Caco-2 (cell line): ENCODE measurements at regions not wholly inside any gene's neighbourhood (a gene's known extent, or its start where the extent isn't known, plus 50 kb on each side); places are given as distances from the start of the nearest gene placed in this dataset.

ENCODE experiments used
- BruUV-seq: library from RNA; stranded (reverse); fragments of 400-500 nt; replicated peaks from 2 replicates; lab custom pipeline; 2021; lab: Mats Ljungman, UMichigan
- CTCF ChIA-PET: fragments of 300-600 bp; sonication (Branson Sonifier 250); formaldehyde crosslinking; loops from one replicate; lab custom pipeline; 2022; ENCODE audit warnings: antibody characterized with exemption; lab: Charles Lee
- POLR2A ChIA-PET: fragments of 300-600 bp; sonication (Branson Sonifier 250); formaldehyde crosslinking; loops from one replicate; lab custom pipeline; 2022; ENCODE audit warnings: antibody characterized with exemption; lab: Charles Lee
- DNase-seq, 2 experiments: peaks; one replicate each; pipeline versions ENCODE4 v3.0.0 to v3.0.0-alpha.2; 2020 to 2022
- H3K27me3 ChIP-seq: replicated peaks from 2 replicates; pipeline ENCODE4 v1.6.0; 2011; ENCODE audit warnings: low read length; ENCODE audit not compliant: control insufficient read depth, insufficient read depth
- H3K36me3 ChIP-seq: 2 replicates; pipeline ENCODE4 v1.5.1; 2011; ENCODE audit warnings: low read length; ENCODE audit not compliant: control insufficient read depth, insufficient read depth
- H3K4me1 ChIP-seq: fragments of 250-450 bp; sonication (Bioruptor Pico); 2 replicates; pipeline ENCODE4 v1.5.1; 2020; ENCODE audit warnings: mild to moderate bottlenecking
- H3K4me3 ChIP-seq: 2 replicates; pipeline ENCODE4 v1.5.1; 2011; ENCODE audit warnings: low read depth, mild to moderate bottlenecking, control low read depth, low read length
- H3K9me3 ChIP-seq: fragments of 250-450 bp; sonication (Bioruptor Pico); 2 replicates; pipeline ENCODE4 v1.5.1; 2020; ENCODE audit warnings: mild to moderate bottlenecking, moderate library complexity
- H3K27ac Mint-ChIP-seq: one replicate; pipeline ENCODE4 v1.8.0; 2022; ENCODE audit warnings: mixed read lengths; ENCODE audit not compliant: unreplicated experiment
- H3K27me3 Mint-ChIP-seq: one replicate; pipeline ENCODE4 v1.8.0; 2022; ENCODE audit warnings: mixed read lengths; ENCODE audit not compliant: insufficient read depth, unreplicated experiment
- H3K36me3 Mint-ChIP-seq: one replicate; pipeline ENCODE4 v1.8.0; 2022; ENCODE audit warnings: mild to moderate bottlenecking, mixed read lengths; ENCODE audit not compliant: insufficient read depth, unreplicated experiment
- H3K4me1 Mint-ChIP-seq: one replicate; pipeline ENCODE4 v1.8.0; 2022; ENCODE audit warnings: low read depth, mixed read lengths; ENCODE audit not compliant: unreplicated experiment
- H3K4me3 Mint-ChIP-seq: one replicate; pipeline ENCODE4 v1.8.0; 2022; ENCODE audit warnings: mild to moderate bottlenecking, moderate library complexity, mixed read lengths; ENCODE audit not compliant: unreplicated experiment
- H3K9me3 Mint-ChIP-seq: one replicate; pipeline ENCODE4 v1.8.0; 2022; ENCODE audit warnings: mixed read lengths; ENCODE audit not compliant: unreplicated experiment
- intact Hi-C: fragments of 100-400 bp; cut with micrococcal nuclease; formaldehyde crosslinking; loops from one replicate; pipeline ENCODE4 v1.10.0; 2022; ENCODE audit not compliant: unreplicated experiment
- TF ChIP-seq, protein P1 (sequence below), 2 experiments: fragments of 200-600 bp in 1 of 2; IDR thresholded peaks; 1 replicate in 1 of 2; 2 replicates in 1 of 2; pipeline versions ENCODE4 v1.5.1 to v1.8.0; 2011 to 2022; ENCODE audit warnings: antibody characterized with exemption in 1 of 2, control low read depth in 1 of 2, inconsistent platforms in 1 of 2, low read depth in 1 of 2, low read length in 1 of 2, mild to moderate bottlenecking in 1 of 2, moderate library complexity in 1 of 2; ENCODE audit not compliant: insufficient read depth in 1 of 2, severe bottlenecking in 1 of 2, unreplicated experiment in 1 of 2

DNA sequence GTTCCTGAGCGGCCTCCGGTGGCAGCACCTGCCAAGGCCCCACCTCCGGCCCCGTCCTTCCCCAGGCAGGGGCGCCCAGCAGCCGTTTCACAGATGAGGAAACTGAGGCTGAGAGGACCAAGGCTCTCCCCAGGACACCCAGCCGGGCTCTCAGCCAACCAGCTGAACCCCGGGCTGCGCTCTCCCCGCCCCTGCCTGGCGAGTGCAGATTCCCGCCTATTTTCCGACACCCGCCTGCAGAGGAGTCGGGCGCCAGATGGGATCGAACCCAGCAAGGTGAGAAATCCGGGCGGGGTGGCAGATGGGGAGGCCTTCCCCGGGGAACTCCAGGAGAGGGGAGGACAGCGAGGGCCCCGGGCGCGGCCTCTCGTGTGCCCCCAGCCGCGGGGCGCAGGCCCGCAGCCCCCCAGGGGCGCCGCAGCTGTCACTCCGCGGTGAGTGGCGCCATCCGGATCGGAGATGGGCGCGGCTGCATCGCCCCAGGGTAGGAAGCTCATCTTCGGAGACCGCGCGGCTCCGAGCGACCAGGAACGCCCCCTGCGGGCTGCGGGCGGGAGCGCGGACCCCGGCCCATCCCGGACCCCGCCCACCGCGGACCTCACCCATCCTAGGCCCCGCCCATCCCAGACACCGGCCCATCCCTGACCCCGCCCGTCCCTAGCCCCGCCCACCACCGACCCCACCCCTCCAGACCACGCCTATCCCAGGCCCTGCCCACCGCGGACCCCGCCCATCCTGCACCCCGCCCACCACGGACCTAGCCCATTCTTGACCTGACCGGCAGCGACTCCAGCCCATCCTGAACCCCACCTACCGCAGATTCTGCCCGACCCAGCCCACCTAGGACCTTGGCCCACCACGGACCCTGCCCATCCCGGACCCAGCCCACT, 90.3 kb downstream of the MICALL2 start:
- Mint-ChIP-seq H3K27ac (no peak overlapping the region), H3K36me3 (no peaks in the 10 kb centered on the region), H3K27me3 (no peaks in the 10 kb centered on the region), H3K4me1 (no peaks in the 10 kb centered on the region), H3K4me3 (no peak overlapping the region), H3K9me3 (no peaks in the 10 kb centered on the region)
- Histone ChIP-seq H3K27me3 (no peaks in the 10 kb centered on the region), H3K4me1 (peaks cover 10% of the 10 kb centered on the region), H3K9me3 (no peaks in the 10 kb centered on the region), H3K36me3 (no peaks in the 10 kb centered on the region), H3K4me3 (no peak overlapping the region)
- intact Hi-C loops: no loop called here
- peak in 1 of 2 experiments; percentile 56 for DNase-seq
- CTCF ChIA-PET: interaction anchor here (0.6 to 0.7 kb wide), 3 partner anchors 20 to 303 kb away, joined by 3 to 5 read pairs (median 3); no protein-coding TSS in a partner anchor
- BruUV-seq: no TSS peak
- TF ChIP-seq, protein P1, sequence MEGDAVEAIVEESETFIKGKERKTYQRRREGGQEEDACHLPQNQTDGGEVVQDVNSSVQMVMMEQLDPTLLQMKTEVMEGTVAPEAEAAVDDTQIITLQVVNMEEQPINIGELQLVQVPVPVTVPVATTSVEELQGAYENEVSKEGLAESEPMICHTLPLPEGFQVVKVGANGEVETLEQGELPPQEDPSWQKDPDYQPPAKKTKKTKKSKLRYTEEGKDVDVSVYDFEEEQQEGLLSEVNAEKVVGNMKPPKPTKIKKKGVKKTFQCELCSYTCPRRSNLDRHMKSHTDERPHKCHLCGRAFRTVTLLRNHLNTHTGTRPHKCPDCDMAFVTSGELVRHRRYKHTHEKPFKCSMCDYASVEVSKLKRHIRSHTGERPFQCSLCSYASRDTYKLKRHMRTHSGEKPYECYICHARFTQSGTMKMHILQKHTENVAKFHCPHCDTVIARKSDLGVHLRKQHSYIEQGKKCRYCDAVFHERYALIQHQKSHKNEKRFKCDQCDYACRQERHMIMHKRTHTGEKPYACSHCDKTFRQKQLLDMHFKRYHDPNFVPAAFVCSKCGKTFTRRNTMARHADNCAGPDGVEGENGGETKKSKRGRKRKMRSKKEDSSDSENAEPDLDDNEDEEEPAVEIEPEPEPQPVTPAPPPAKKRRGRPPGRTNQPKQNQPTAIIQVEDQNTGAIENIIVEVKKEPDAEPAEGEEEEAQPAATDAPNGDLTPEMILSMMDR (IDR thresholded peaks at IDR 0.05; ENCODE audit: insufficient read depth in 1 of 2, low read depth in 1 of 2, low read length in 1 of 2, severe bottlenecking in 1 of 2, unreplicated experiment in 1 of 2): peak in 1 of 2 experiments; percentile 47
- POLR2A ChIA-PET: interaction anchor here (0.6 kb wide), 1 partner anchor 1007 kb away, joined by 5 read pairs; no protein-coding TSS in a partner anchor

DNA sequence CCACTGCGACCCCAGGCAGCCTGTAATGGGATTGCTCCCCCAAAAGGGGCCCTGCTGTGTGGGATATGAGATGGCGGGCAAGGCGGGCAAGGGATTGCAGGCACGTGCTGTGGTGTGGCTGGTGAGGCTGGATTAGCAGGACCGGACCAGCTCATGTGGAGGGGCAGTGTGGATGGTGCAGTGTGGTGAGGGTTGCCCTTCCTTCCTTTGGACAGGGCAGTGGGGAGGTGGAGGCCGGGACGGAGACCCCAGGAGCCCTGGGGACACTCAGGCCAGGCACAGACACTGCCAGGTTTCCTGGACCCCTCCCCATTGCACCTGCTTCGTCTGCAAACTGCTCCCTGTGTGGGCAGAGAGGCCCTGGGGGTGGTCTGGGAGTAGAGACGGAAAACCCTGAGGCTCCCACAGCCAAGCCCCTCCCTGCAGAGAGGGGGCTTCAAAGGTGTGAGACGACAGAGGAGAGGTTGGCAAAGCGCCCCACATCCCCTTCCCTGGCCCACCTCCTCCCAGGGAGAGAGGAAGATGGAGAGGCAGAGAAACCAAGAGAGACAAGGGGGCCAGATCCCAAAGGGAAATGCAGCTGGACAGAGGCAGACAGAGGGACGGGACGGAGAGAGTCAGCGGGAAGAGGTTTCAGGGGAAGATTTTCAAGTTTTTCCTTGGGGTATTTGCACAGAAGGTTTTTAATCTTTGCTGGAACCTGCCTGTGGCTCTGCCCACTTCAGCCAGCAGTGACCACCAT, 89.2 kb downstream of the MICALL2 start:
- no TSS peak for BruUV-seq
- Histone ChIP-seq H3K4me3 (no peak overlapping the region), H3K9me3 (no peaks in the 10 kb centered on the region), H3K36me3 (no peaks in the 10 kb centered on the region), H3K4me1 (peaks cover 10% of the 10 kb centered on the region), H3K27me3 (no peaks in the 10 kb centered on the region)
- no peak overlapping the region for H3K27ac Mint-ChIP-seq
- DNase-seq: no peak
- intact Hi-C loops: no loop called here
- no peaks in the 10 kb centered on the region for H3K4me1 Mint-ChIP-seq
- TF ChIP-seq, protein P1 (IDR thresholded peaks at IDR 0.05; ENCODE audit: insufficient read depth in 1 of 2, low read depth in 1 of 2, low read length in 1 of 2, severe bottlenecking in 1 of 2, unreplicated experiment in 1 of 2): no peak
- H3K4me3 Mint-ChIP-seq: no peak overlapping the region
- POLR2A ChIA-PET: no interaction called here
- no peaks in the 10 kb centered on the region for H3K36me3 Mint-ChIP-seq
- CTCF ChIA-PET: no interaction called here
- H3K9me3 Mint-ChIP-seq: no peaks in the 10 kb centered on the region
- no peaks in the 10 kb centered on the region for H3K27me3 Mint-ChIP-seq

DNA sequence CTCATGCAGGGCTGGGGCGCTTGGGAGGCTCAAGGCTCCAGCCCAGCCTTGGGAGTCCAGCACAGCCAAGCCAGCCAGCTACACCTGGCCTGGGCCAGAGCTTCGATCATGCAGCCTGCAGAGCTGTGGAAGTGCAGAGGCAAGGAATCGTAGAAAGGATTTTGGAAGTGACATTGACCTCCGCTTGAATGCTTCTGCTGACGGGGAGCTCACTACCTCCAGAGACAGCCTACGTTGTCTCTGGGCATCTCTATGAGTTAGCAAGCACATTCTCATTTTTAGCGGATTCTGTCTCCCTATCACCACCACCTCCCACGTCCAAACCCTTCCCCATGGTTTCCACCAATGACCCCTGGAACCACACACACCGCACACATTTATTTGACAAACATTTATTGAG, 88.5 kb downstream of the MICALL2 start:
- Mint-ChIP-seq H3K27ac (no peak overlapping the region), H3K4me1 (no peaks in the 10 kb centered on the region), H3K9me3 (no peaks in the 10 kb centered on the region), H3K27me3 (no peaks in the 10 kb centered on the region), H3K4me3 (no peak overlapping the region), H3K36me3 (no peaks in the 10 kb centered on the region)
- ChIA-PET CTCF (no interaction called here), POLR2A (no interaction called here)
- no peak for DNase-seq
- Histone ChIP-seq H3K27me3 (no peaks in the 10 kb centered on the region; the same call in 1 of the 2 replicates), H3K36me3 (no peaks in the 10 kb centered on the region), H3K4me1 (peaks cover 10% of the 10 kb centered on the region), H3K4me3 (no peak overlapping the region), H3K9me3 (no peaks in the 10 kb centered on the region)
- TF ChIP-seq, protein P1 (IDR thresholded peaks at IDR 0.05; ENCODE audit: insufficient read depth in 1 of 2, low read depth in 1 of 2, low read length in 1 of 2, severe bottlenecking in 1 of 2, unreplicated experiment in 1 of 2): no peak
- intact Hi-C loops: no loop called here
- BruUV-seq: no TSS peak
